Posterior vena cava (tissue), 2 donors: ENCODE measurements at regions not wholly inside any gene's neighbourhood (a gene's known extent, or its start where the extent isn't known, plus 50 kb on each side); places are given as distances from the start of the nearest gene placed in this dataset.

Experiments
- DNase-seq: peaks from one replicate; pipeline ENCODE4 v3.0.0-alpha.2; 2020; ENCODE audit warnings: low spot score
- intact Hi-C, 2 donors: fragments of 100-400 bp; cut with DNase I; formaldehyde crosslinking; loops; one replicate each; pipeline versions ENCODE4 v1.14.1 to v1.14.2; 2022 to 2023
- donor health status: DM: yes; HTN: yes; CAD: no.
- donor health status: DM: yes; HTN: yes; CAD: no.

DNA sequence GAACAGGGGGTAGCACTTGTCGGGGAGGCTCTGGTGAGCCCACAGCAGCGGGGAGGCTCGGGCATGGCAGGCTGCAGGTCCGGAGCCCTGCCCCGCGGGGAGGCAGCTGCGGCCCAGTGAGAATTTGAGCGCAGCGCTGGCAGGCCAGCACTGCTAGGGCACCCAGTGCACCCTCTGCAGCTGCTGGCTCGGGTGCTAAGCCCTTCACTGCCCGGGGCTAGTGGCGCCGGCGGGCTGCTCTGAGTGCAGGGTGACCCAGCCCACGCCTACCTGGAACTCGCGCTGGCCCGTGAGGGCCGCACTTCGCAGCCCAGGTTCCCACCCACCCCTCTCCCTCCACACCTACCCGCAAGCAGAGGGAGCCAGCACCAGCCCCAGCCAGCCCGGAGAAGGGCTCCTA lies 151.0 kb downstream of the NXNL2 start:
- DNase-seq = no peak

DNA sequence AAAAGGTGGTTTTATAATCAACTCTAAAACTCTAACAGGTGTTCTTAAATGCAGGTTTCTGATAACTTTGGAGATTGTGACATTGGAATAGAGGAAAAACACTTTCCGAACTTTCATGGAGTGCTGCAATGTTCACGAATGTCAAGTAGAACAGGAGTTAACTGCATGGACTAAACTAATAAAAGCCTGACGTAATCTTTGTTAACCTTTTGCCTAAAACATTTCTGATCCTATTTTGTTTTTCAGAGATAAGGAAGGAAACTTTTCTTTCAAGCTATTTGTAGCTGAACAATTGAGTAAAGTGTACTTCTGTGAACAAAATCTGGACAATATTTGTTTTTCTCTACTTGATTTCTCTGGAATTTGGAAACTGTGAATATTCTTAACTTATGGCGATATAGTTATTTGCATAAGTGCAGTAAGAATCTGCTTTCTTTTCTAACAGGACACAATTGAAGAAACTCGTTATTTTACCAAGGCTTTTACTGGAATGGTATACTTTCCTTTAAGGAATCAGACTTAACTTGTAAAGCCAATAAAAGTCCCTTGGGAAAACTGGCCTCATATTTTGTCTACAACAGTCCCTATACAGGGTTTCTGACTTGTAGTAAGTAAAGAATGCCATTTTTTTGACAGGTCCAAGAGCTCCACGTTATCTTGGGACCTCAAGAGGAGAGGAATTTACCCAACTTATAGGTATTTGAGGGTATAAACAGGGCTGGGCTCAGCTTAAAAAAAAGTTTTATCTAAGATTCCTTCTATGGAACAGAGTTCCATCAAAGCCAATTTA lies 154.7 kb downstream of the NXNL2 start:
- no peak for DNase-seq
- intact Hi-C loops = loop anchor here in 1 of 2 donors (5.0 kb wide), 1 partner anchor 992 kb away; no protein-coding TSS in a partner anchor

More for the DNA sequence above, 151.0 kb downstream of the NXNL2 start:
- intact Hi-C loops = loop anchor here in 1 of 2 donors (5.0 kb wide), 1 partner anchor 989 kb away; no protein-coding TSS in a partner anchor

DNA sequence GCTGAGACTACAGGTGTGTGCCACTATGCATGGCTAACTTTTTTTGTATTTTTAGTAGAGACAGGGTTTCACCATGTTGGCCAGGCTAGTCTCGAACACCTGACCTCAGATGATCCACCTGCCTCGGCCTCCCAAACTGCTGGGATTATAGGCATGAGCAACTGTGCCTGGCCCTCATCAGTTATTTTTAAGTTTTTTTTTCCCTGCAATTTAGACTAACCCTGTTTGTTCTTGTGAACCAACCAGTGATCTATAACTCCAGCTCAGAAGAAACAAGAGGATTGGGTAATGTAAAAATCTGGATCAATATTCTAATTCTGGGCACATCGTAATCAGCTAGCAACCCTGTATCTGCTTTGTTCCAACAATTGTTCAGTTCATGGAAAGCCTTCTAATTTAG lies 155.7 kb downstream of the NXNL2 start:
- intact Hi-C loops = no loop called here
- DNase-seq = no peak

DNA sequence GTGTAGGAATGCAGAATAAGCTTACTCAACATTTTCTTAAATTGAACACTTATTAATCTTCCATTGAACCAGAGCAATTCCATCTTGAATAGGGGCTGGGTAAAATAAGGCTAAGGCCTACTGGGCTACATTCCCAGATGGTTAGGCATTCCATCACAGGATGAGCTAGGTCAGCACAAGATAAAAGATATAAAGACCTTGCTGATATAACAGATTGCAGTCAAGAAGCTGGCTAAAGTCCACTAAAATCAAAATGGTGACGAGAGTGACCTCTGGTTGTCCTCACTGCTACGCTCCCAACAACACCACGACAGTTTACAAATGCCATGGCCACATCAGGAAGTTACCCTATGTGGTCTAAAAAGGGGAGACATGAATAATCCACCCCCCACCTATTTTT lies 156.1 kb downstream of the NXNL2 start:
- DNase-seq = no peak
- intact Hi-C loops = no loop called here

DNA sequence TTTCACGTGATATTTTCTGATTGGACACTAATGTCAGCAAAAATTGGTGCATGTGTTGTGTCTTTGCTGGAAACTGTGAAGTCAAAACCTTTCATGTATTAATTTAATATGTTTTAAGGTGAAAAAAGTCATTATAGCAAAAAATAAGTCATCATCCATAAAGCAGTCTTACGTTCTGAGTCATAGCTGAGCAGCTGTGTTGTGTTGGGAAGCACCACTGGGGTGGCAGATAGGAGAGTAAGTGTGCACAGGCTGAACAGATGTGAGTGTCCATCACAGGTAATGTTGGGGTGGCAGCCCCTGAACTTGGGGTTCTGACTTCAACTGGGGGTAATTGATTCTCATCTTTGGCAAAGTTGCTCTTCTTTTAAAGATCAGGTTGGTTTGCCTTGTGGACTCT lies 156.8 kb downstream of the NXNL2 start:
- no peak for DNase-seq
- intact Hi-C loops = no loop called here

DNA sequence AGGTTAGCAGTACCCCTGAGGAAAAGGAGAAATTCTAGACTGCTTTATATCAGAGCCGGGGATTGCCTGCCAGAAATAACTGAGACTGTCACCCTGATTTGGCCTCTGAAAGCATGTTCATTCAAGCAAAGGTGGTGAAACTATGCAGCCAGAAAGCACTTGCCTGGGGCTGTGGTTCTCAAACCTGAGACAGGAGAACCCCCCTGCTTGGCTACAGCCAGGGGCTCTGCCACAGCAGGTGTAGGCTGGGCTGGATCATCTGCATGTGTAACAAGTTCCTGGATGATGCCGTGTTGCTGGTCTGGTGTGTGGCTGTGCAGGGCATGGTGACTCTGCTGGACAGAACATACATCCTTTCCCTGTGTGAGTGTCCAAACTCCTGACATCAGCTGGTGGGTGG lies 157.8 kb downstream of the NXNL2 start:
- no peak for DNase-seq
- intact Hi-C loops = no loop called here

DNA sequence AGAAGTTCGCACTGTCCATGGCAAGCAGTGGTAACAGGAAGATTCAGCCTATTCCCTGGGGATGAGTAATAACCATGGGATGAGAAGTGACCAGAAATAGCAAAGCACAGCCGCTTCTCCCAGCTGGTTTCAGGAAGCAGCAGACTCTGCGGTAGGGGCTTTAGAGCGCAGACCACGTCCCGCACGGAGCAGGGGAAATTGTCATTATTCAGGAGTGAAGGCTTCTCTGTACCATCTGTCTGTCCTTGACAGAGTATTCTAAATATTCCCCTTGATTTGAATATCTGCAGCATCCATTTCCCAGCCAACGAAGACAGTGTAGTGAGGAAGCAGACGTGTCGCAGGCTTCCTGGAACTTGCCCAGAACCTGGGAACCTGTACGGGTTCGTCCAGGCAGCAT lies 159.6 kb downstream of the NXNL2 start:
- intact Hi-C loops = no loop called here
- no peak for DNase-seq

DNA sequence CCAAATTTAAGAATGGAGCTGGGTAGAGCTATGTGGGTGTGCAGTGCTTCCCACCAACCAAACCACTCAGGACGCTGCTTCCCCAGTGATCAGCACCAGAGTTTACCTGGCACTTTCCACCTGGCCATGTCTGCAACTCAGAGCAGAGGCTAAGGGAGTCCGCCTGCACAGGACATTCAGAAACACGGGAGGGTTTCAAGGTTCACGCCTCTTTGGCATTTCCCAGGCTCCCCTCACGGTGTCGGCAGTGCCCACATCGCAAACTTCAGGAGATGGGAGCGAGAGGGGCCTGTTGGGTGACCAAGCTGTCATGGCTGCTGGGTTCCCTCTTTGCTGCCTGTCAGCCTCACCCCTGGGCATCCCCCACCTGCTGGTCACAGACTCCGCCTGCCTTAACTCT lies 161.5 kb downstream of the NXNL2 start:
- DNase-seq = no peak
- intact Hi-C loops = no loop called here

DNA sequence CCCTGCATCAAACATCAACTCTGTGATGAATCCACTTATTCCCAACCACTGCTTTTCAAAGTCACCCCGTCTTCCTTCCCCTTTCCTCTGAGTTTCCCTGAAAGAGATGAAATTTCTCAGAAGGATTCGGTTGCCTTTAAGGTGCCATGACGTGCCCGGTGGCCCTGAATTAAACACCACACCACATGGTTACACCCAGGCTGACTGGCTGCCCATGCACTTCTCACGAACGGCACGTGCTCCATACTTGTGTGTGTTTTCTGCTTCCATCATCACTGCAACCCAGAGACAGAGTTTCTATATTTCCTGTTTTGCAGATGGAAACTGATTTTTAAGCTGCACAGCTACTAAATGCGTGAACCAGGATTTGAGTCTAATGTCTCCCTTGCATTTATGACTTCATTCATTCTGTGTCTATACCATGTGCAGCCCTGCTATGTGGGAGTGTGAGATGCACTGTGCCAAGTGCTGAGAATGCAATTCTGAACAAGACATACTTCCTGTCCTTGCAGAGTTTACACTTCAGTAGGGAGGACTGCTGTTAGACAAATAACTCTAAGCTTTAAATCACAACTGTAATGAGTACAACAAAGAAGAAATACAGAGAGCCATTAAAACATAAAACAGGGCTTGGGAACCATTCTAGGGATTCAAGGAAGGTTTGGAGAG lies 162.9 kb downstream of the NXNL2 start:
- DNase-seq = no peak
- intact Hi-C loops = no loop called here

DNA sequence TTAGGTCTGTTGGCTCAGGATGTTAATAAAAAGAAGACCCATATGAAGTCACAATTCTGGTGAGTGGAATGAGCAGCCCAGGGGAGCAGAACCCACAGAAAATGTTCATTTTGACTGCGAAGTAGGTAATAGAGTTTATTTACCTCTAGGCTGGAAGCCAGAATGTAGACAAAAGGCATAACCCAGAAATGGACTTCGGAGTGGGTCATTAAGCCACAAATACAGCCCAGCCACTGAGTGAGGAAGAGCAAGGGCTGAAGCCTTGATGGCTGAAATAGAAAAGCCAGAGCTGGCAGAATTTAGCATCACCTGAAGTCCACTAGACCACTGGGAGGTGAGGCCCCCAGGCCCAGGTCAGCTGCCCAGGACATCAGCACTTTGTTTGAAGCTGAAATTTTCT lies 168.0 kb downstream of the NXNL2 start:
- DNase-seq = no peak
- intact Hi-C loops = no loop called here

DNA sequence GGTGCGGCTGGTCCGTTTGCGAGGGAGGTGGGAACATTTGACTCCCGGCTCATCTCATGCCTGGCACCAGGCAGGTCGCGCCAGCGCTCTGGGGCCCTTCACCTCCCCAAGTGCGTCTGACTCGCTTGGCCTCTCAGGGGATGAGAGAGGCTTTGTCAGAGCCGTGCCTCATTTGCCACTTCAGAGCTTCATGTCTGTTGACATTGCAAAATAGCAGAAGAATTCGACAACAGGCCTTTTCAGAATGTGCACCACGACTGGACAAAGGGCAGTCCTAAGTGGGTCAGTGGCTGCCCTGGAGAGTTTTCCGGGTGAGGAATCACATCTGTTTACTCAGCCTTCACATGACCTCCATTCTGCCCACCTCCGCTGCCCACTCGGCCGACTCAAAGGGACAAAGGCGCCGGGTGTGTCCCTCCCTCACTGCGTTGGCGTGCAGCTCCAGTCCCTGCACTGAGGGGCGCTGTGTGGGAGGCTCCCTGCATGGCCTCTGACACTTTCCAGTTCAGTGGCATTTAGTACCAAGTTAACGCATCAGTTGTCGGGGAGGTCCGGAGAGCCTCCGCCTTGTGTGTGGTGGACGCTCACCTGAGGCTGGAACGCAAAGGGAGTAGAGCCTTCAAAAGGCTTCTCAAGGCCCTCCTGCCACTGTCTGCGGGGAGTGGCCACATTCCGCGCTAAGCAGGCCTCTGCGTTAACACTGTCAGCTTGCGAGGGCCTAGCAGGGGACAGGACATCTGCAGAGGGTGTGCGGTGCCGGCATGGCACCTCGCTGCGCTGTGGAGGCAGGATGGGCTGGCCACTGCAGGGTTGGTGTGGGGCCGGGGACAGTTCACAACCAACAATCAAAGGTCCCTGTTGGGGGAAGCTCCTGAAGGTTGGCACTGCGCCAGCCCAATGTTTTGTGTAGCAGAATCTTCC lies 171.5 kb downstream of the NXNL2 start:
- no peak for DNase-seq
- intact Hi-C loops = loop anchor here in 1 of 2 donors (5.0 kb wide), 1 partner anchor 361 kb away; no protein-coding TSS in a partner anchor

DNA sequence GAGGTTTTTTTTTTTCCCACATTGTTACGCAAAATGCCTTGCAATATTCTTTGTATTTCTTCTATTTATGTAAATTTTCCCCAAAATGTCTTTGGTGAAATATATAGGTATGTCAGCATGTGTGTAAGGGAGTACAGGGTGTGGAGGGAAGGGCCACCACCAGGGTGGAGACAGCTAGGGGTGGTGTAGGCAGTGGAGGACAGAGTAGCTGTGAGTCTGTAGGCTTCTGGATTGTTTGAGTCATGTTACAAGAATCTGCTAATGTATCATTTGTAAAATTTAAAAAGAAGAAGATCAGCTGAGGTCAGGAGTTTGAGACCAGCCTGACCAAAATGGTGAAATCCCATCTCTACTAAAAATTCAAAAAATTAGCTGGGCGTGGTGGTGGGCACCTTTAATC lies 175.5 kb downstream of the NXNL2 start:
- intact Hi-C loops = no loop called here
- DNase-seq = no peak

DNA sequence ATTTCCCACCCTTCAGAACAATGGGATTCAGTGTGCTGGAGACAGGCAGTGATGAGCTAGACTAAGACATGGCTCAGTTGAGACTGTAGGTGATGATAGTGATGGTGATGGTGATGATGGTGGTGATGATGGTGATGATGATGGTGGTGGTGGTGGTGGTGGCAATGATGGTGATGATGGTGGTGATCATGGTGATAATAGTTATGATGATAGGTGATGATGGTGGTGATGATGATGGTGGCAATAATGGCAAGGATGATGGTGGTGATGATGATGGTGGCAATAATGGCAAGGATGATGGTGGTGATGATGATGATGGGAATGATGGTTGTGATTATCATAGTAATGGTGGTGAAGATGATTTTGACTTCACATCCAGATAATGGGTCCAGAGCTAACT lies 176.7 kb downstream of the NXNL2 start:
- intact Hi-C loops = no loop called here

DNA sequence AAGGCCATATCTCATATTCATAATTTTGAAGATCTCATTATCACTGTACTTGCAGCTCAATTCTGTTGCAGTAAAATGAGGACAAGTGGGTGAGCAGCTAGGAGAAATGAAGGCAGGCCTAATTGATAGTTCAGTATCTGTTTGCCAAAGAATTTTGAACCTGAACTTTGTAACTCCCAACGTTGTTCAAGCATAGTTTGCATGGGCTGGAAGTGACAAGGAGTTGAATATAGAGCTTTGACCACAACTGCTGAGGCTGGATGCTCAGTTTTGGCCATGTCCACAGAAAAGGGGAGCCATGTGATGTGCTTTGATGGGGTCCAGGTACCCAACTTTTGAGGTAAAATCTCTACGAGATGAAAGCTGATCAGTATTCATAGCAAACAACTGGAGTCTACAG lies 177.5 kb downstream of the NXNL2 start:
- intact Hi-C loops = no loop called here
- no peak for DNase-seq

More for the DNA sequence above, 176.7 kb downstream of the NXNL2 start:
- no peak for DNase-seq

DNA sequence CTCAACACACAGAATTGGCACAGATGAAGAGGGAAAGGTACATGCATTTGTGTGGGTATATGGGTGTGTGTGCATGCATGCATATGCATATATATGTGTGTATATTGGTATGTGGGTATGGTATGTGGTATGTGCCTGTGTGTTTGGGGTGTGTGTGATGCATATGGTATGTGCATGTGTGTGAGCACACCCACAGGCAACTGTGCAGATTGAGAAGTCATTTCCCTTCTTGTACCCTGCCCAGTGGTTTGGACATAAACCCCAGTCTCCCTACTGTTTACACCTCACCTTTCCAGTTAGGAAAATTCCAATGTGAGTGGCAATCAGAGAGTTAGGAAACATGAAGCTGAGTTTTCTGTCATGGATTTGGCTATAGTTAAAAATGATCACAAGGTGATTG lies 178.0 kb downstream of the NXNL2 start:
- DNase-seq = no peak
- intact Hi-C loops = no loop called here

DNA sequence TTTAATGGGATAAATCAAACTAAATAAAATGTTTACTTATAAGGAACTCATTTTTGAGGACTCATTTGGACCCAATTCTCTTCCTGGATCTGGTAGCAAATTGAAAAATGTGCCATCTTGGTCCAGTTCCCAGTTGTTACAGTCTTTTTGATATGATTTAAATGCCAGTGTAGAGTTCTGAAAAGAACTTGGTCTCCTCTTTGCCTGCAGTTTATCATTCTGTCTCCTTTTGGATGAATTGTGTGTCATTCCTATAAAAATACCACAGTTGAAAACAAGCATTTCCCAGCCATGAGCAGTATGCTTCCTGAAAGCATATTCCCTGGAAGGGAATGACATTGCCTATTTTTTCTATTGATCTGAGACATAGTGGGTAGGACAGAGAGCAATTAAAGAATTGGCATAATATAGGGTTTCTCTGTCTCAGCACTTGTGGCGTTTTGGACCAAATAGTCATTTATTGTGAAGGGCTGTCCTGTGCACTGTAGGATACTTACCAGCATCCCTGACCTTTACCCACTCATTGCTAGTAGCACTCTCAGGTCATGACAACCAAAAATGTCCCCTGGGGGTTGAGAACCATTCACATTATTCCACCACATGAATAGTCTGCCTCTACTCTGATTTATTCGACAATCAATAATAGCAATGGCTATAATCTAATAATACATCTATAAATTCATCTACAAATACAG lies 181.8 kb downstream of the NXNL2 start:
- intact Hi-C loops = no loop called here
- no peak for DNase-seq

DNA sequence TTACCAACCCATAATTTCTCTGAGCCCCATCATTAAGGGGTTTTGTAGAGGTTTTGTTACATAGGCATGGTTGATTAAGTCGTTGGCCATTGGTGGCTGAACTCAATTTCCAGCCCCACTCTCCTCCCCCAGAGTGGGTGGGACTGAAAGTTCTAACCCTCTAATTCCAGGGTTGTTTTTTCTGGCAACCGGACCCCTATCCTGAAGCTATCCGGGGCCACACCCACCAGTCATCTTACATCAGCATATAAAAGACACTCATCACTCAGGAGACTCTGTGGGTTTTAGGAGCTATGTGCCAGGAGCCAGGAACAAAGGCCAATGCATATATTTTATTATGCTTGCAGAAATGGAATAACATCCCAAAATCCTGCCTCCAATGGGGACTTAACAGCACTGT lies 186.0 kb downstream of the NXNL2 start:
- intact Hi-C loops = no loop called here
- DNase-seq = no peak

DNA sequence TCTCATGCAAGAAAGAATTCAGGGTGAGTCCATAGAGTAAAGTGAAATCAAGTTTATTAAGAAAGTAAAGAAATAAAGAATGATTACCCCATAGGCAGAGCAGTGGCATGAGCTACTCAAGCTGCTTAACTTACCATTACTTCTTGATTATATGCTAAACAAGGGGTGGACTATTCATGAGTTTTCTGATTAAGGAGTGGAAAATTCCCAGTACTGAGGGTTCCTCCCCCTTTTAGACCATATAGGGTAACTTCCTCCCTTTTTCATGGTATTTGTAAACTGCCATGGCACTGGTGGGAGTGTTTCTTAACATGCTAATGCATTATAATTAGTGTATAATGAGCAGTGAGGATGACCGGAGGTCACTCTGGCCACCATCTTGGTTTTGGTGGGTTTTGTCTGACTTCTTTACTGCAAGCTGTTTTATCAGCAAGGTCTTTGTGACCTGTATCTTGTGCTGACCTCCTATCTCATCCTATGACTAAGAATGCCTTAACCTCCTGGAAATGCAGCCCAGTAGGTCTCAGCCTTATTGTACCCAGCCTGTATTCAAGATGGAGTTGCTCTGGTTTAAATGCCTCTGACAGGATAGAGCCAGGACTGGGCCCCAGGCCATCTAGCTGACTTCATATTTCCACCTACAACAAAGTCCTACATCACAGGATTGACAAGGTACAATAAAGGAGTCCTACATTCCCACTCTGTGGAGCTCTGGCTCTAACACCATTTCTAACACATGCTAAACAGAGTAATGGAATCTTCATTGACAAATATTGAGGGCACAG lies 186.7 kb downstream of the NXNL2 start:
- intact Hi-C loops = no loop called here
- DNase-seq = no peak

DNA sequence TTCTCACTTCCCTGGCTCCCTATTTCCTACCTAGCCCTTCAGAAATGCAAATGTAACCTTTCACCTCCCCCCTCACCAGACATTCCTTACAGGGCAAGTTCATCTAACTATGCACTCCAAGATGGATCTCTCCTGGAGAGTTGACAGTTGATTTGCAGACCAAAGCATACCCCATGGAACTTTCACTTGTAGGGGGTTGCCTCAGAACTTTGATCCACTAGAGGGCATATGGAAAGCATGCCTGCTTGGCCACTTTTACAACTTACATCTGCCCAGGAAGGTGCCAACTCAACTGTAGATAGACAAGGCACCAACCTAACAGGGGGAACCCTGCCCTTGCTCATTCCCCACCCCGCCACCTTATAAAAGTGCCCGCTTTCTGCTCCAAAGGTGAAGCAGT lies 187.8 kb downstream of the NXNL2 start:
- intact Hi-C loops = no loop called here
- no peak for DNase-seq
